ENCODE measurements at regions not wholly inside any gene's neighbourhood (a gene's known extent, or its start where the extent isn't known, plus 50 kb on each side); places are given as distances from the start of the nearest gene placed in this dataset.

- ChIA-PET POLR2A (no interaction called here), CTCF (no interaction called here)
- no peak for DNase-seq (ENCODE audit: extremely low spot score)
- TF ChIP-seq FOXA1 (IDR thresholded peaks at IDR 0.05) = no peak
- TF ChIP-seq BHLHE40 (IDR thresholded peaks at IDR 0.05; ENCODE audit: borderline replicate concordance) = no peak
- no peak for TF ChIP-seq SP1 (IDR thresholded peaks at IDR 0.05)
- no peak for TF ChIP-seq TARDBP (IDR thresholded peaks at IDR 0.05)
- TF ChIP-seq ELF4 (IDR thresholded peaks at IDR 0.05) = no peak
- TF ChIP-seq CTBP1 (IDR thresholded peaks at IDR 0.05; ENCODE audit: borderline replicate concordance) = no peak
- TF ChIP-seq LEF1 (IDR thresholded peaks at IDR 0.05; ENCODE audit: borderline replicate concordance) = no peak
- TF ChIP-seq, protein P1, sequence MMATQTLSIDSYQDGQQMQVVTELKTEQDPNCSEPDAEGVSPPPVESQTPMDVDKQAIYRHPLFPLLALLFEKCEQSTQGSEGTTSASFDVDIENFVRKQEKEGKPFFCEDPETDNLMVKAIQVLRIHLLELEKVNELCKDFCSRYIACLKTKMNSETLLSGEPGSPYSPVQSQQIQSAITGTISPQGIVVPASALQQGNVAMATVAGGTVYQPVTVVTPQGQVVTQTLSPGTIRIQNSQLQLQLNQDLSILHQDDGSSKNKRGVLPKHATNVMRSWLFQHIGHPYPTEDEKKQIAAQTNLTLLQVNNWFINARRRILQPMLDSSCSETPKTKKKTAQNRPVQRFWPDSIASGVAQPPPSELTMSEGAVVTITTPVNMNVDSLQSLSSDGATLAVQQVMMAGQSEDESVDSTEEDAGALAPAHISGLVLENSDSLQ (IDR thresholded peaks at IDR 0.05) = no peak
- no peak for TF ChIP-seq L3MBTL2 (conservative IDR thresholded peaks at IDR 0.05)
- TF ChIP-seq FOXM1 (IDR thresholded peaks at IDR 0.05; ENCODE audit: borderline replicate concordance) = no peak
Measured at GRCh38 chr17:37847102-37847501, 77.1 kb upstream of the TBC1D3K start.

GRCh38 chr17:37844977-37845293 is 79.3 kb upstream of the TBC1D3K start:
- no peak for TF ChIP-seq SP1 (IDR thresholded peaks at IDR 0.05)
- TF ChIP-seq LEF1 (IDR thresholded peaks at IDR 0.05; ENCODE audit: borderline replicate concordance) = no peak
- no peak for TF ChIP-seq L3MBTL2 (conservative IDR thresholded peaks at IDR 0.05)
- TF ChIP-seq, protein P1 (IDR thresholded peaks at IDR 0.05) = no peak
- TF ChIP-seq FOXK2 (IDR thresholded peaks at IDR 0.05) = no peak
- no peak for TF ChIP-seq FOXM1 (IDR thresholded peaks at IDR 0.05; ENCODE audit: borderline replicate concordance)
- TF ChIP-seq ZNF384 (IDR thresholded peaks at IDR 0.05) = no peak
- TF ChIP-seq NFRKB (IDR thresholded peaks at IDR 0.05) = no peak
- TF ChIP-seq ELF4 (IDR thresholded peaks at IDR 0.05) = no peak
- no peak for TF ChIP-seq BHLHE40 (IDR thresholded peaks at IDR 0.05; ENCODE audit: borderline replicate concordance)
- no peak for TF ChIP-seq SUZ12 (IDR thresholded peaks at IDR 0.05)
- no peak for TF ChIP-seq FOXA1 (IDR thresholded peaks at IDR 0.05)
- TF ChIP-seq HDGF (IDR thresholded peaks at IDR 0.05; ENCODE audit: borderline replicate concordance) = no peak
- no peak for DNase-seq (ENCODE audit: extremely low spot score)
- POLR2A ChIA-PET = no interaction called here
- CTCF ChIA-PET = interaction anchor here (1.2 kb wide), 1 partner anchor 17 kb away, joined by 4 read pairs; no protein-coding TSS in a partner anchor

DNA sequence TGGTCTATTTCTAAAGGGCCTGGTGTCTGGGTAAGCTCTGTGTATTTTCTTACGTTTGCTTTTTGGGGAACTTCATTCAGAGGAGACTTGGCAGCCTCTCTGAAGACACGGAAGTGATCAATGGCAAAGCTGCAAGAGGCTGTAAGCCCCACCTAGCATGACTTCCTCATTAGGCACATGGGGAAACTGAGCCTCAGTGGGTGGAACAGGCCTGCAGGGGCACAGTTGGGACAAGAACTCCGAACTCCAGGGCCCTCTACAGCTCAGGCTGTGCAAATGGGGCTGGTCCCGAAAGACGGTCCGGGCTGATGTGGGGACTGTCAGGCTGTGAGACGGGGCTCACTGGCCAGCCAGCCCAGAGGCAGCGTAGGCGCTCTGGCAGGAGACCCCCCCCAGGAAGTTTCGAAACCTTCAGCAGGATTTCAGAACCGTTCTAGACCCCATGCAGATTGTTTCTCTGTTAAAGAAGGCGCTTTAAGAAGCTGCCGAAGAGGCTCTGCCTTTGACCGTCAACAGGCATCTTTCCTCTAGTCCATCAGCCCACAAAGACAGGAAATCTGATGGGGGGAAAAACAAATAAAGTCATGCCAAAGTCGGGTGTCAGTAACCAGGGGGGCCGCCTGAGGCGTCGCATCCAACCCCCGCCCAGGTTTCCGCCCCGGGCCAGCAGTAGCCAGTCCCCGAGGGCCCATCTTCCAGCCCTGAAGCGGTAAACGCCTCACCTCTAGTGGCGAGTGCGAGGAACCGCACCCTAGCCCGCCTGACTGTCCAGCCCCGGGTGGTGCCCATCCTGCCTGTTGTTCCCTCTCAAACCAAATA is 79.8 kb upstream of the TBC1D3K start:
- POLR2A ChIA-PET = no interaction called here
- CTCF ChIA-PET = interaction anchor here (0.7 to 1.2 kb wide), 3 partner anchors 16 to 223 kb away, joined by 3 to 5 read pairs (median 4); no protein-coding TSS in a partner anchor
- peak; percentile 70 for DNase-seq (ENCODE audit: extremely low spot score)
- TF ChIP-seq ELF4 (IDR thresholded peaks at IDR 0.05) = no peak
- TF ChIP-seq ARNT (IDR thresholded peaks at IDR 0.05) = no peak
- TF ChIP-seq, protein P1 (IDR thresholded peaks at IDR 0.05) = no peak
- no peak for TF ChIP-seq HDGF (IDR thresholded peaks at IDR 0.05; ENCODE audit: borderline replicate concordance)
- TF ChIP-seq L3MBTL2 (conservative IDR thresholded peaks at IDR 0.05) = no peak
- TF ChIP-seq FOXA1 (IDR thresholded peaks at IDR 0.05) = no peak
- TF ChIP-seq TARDBP (IDR thresholded peaks at IDR 0.05) = no peak
- no peak for TF ChIP-seq FOXK2 (IDR thresholded peaks at IDR 0.05)
- no peak for TF ChIP-seq SUZ12 (IDR thresholded peaks at IDR 0.05)
- TF ChIP-seq BHLHE40 (IDR thresholded peaks at IDR 0.05; ENCODE audit: borderline replicate concordance) = no peak
- no peak for TF ChIP-seq LEF1 (IDR thresholded peaks at IDR 0.05; ENCODE audit: borderline replicate concordance)
- TF ChIP-seq CTBP1 (IDR thresholded peaks at IDR 0.05; ENCODE audit: borderline replicate concordance) = no peak
- TF ChIP-seq FOXM1 (IDR thresholded peaks at IDR 0.05; ENCODE audit: borderline replicate concordance) = no peak
- TF ChIP-seq NFRKB (IDR thresholded peaks at IDR 0.05) = no peak
- TF ChIP-seq SP1 (IDR thresholded peaks at IDR 0.05) = no peak
- TF ChIP-seq ZNF384 (IDR thresholded peaks at IDR 0.05) = no peak

DNA sequence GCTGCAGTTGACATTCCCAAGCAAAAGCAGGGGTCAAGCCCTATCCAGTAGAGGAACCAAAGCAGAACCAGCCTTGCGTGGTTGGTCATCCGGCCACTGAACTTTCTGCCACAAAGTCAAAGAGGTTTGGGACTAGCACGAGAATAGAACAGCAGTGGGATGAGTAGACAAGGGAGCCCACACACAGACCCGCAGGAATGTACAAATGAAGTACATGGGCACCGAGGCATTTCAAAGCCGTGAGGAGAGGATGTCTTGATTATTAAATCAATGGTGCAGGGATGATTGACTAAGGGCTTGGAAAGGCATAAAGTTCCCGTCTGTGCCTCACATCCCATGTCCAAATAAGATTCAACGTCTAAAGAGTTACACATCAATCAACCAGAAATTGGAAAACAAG is 81.8 kb upstream of the TBC1D3K start:
- TF ChIP-seq, protein P1 (IDR thresholded peaks at IDR 0.05) = no peak
- no peak for TF ChIP-seq BHLHE40 (IDR thresholded peaks at IDR 0.05; ENCODE audit: borderline replicate concordance)
- TF ChIP-seq ARNT (IDR thresholded peaks at IDR 0.05) = no peak
- TF ChIP-seq TARDBP (IDR thresholded peaks at IDR 0.05) = no peak
- DNase-seq (ENCODE audit: extremely low spot score) = no peak
- CTCF ChIA-PET = no interaction called here
- POLR2A ChIA-PET = no interaction called here

DNA sequence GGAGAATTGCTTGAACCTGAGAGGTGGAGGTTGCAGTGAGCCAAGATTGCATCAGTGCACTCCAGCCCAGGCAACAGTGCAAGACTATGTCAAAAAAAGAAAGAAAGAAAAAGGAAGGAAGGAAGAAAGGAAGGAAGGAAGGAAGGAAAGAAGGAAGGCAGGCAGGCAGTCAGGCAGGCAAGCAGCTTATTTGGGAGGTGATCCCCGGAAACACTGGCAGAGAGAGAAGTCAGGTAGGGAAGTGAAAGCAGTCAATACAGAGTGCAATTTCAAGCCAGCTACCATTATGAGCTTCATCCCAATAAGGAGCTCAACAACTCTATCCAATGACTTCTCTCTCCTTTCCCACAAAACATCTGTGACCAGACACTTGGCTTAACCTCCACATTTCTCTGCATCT is 83.0 kb upstream of the TBC1D3K start:
- ChIA-PET POLR2A (interaction anchor here (1.0 kb wide), 1 partner anchor 11 kb away, joined by 3 read pairs; no protein-coding TSS in a partner anchor), CTCF (no interaction called here)
- no peak for DNase-seq (ENCODE audit: extremely low spot score)
- TF ChIP-seq HDGF (IDR thresholded peaks at IDR 0.05; ENCODE audit: borderline replicate concordance) = no peak
- TF ChIP-seq NFRKB (IDR thresholded peaks at IDR 0.05) = no peak
- TF ChIP-seq CTBP1 (IDR thresholded peaks at IDR 0.05; ENCODE audit: borderline replicate concordance) = no peak
- TF ChIP-seq ZNF384 (IDR thresholded peaks at IDR 0.05) = no peak
- TF ChIP-seq FOXK2 (IDR thresholded peaks at IDR 0.05) = no peak
- no peak for TF ChIP-seq ELF4 (IDR thresholded peaks at IDR 0.05)
- TF ChIP-seq, protein P1 (IDR thresholded peaks at IDR 0.05) = no peak
- no peak for TF ChIP-seq SP1 (IDR thresholded peaks at IDR 0.05)
- TF ChIP-seq BHLHE40 (IDR thresholded peaks at IDR 0.05; ENCODE audit: borderline replicate concordance) = no peak
- no peak for TF ChIP-seq LEF1 (IDR thresholded peaks at IDR 0.05; ENCODE audit: borderline replicate concordance)
- no peak for TF ChIP-seq SUZ12 (IDR thresholded peaks at IDR 0.05)
- TF ChIP-seq L3MBTL2 (conservative IDR thresholded peaks at IDR 0.05) = no peak
- no peak for TF ChIP-seq FOXM1 (IDR thresholded peaks at IDR 0.05; ENCODE audit: borderline replicate concordance)
- no peak for TF ChIP-seq FOXA1 (IDR thresholded peaks at IDR 0.05)
- TF ChIP-seq TARDBP (IDR thresholded peaks at IDR 0.05) = no peak
- no peak for TF ChIP-seq ARNT (IDR thresholded peaks at IDR 0.05)
